Gastrocnemius medialis (tissue), 4 donors: ENCODE measurements at regions not wholly inside any gene's neighbourhood (a gene's known extent, or its start where the extent isn't known, plus 50 kb on each side); places are given as distances from the start of the nearest gene placed in this dataset.

Source experiments
- ATAC-seq, 2 donors: fragments of 150-250 bp; one replicate each; pipeline ENCODE4 v1.9.1; 2016
- DNase-seq, 2 donors: peaks; one replicate each; pipeline ENCODE4 v3.0.0-alpha.2; 2019
- H3K27ac ChIP-seq, 4 donors: fragments of 200-600 bp; sonication (generic); 1 replicate in 1 of 4; 2 replicates in 3 of 4; pipeline ENCODE4 v1.5.1; 2016 to 2018; ENCODE audit warnings: mild to moderate bottlenecking in 2 of 4, moderate library complexity in 1 of 4
- H3K27me3 ChIP-seq, 3 donors: fragments of 200-600 bp; sonication (generic) in 2 of 3; 1 replicate in 1 of 3; 2 replicates in 2 of 3; pipeline versions ENCODE4 v1.5.1 to v1.6.0; 2016 to 2019; ENCODE audit warnings: mild to moderate bottlenecking in 1 of 3, moderate library complexity in 1 of 3
- H3K36me3 ChIP-seq, 2 donors: fragments of 200-600 bp; sonication (generic) in 1 of 2; one replicate each; pipeline ENCODE4 v1.5.1; 2017 to 2018
- H3K4me1 ChIP-seq, 2 donors: fragments of 200-600 bp; sonication (generic) in 1 of 2; one replicate each; pipeline ENCODE4 v1.5.1; 2016 to 2017; ENCODE audit warnings: mild to moderate bottlenecking in 2 of 2
- H3K4me3 ChIP-seq, 4 donors: fragments of 200-600 bp; sonication (generic) in 3 of 4; 1 replicate in 1 of 4; 2 replicates in 3 of 4; pipeline ENCODE4 v1.5.1; 2016 to 2019; ENCODE audit warnings: mild to moderate bottlenecking in 2 of 4
- H3K9me3 ChIP-seq, 3 donors: fragments of 200-600 bp; sonication (generic) in 2 of 3; 1 replicate in 1 of 3; 2 replicates in 2 of 3; pipeline ENCODE4 v1.5.1; 2016 to 2019
- CTCF ChIP-seq, 5 experiments: fragments of 450-650 bp in 3 of 5; fragments of 200-600 bp in 2 of 5; sonication (generic) in 2 of 5; IDR thresholded peaks in 4 of 5; conservative IDR thresholded peaks in 1 of 5; 1 replicate in 4 of 5; 2 replicates in 1 of 5; pipeline ENCODE4 v1.5.1; 2016 to 2019; ENCODE audit warnings: antibody characterized with exemption in 5 of 5, mild to moderate bottlenecking in 3 of 5, moderate library complexity in 3 of 5
- POLR2A ChIP-seq, 2 donors: fragments of 450-650 bp; IDR thresholded peaks; one replicate each; pipeline ENCODE4 v1.6.1; 2017; ENCODE audit warnings: antibody characterized with exemption in 2 of 2, mild to moderate bottlenecking in 2 of 2, moderate library complexity in 2 of 2
- in situ Hi-C, 4 donors: fragments of 200-750 bp; cut with MboI; loops; one replicate each; pipeline versions ENCODE4 v1.15.0 to v1.8.0; 2017; ENCODE audit warnings: low sequenced_read_pairs in 4 of 4
- intact Hi-C: fragments of 100-400 bp; cut with DNase I; formaldehyde crosslinking; loops from one replicate; pipeline ENCODE4 v1.15.1; 2023; ENCODE audit warnings: low total_unique reads

GRCh38 chr11:114773541-114774338 is 95.4 kb downstream of the NXPE2 start:
- TF ChIP-seq CTCF (IDR thresholded peaks at IDR 0.05 in 4 of 5, conservative IDR thresholded peaks at IDR 0.05 in 1 of 5), result no peak
- no peak for TF ChIP-seq POLR2A (IDR thresholded peaks at IDR 0.05)
- H3K27me3 ChIP-seq, result no peaks in the 10 kb centered on the region
- ATAC-seq, result no peak
- no peak for DNase-seq
- peaks cover 0 to 4% of the 10 kb centered on the region in 2 donors for H3K4me1 ChIP-seq
- H3K9me3 ChIP-seq, result no peaks in the 10 kb centered on the region
- no peak overlapping the region for H3K4me3 ChIP-seq
- no peaks in the 10 kb centered on the region for H3K36me3 ChIP-seq
- in situ Hi-C loops (loop anchor here in 3 of 4 donors (10.0 to 25.0 kb wide), 3 partner anchors 181 to 761 kb away; no protein-coding TSS in a partner anchor), intact Hi-C loops (loop anchor here (10.0 kb wide), 1 partner anchor 181 kb away; no protein-coding TSS in a partner anchor)
- H3K27ac ChIP-seq, result no peak overlapping the region

DNA sequence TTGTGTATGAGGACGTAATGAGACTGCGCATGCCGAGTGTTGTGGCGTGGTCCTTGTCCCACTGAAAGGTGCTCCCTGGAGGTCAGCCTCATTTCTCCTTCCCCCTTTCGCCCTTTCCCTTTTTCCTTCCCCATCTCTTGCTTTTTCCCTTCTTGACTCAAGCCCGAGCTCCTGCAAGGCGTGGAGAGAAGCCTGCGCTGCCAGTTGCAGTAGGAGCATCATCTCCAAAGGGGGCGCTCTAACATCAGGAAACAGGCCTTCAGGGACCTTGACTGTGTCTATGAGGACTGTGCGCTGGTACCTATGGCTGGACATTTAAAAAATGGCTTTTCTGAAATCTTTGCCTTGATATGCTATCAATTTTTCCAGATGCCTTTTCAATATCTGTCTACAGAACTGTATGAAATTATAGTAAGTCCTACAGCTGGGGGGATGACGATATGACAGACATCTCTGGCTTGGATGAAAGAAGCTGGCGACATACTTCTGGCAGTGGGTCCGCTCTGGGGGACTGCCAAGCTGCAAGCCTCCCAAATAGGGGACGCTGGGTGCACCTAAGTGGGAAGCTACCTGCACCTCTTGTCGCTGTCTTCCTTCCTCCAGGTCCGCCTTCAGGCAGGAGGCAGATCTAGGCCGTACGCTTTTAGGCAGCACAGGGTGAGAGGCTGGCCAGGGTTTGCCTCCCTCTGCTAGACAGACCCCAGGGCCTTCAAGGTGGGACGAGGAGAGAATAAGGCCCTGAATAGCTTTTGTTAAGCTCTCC is 96.5 kb downstream of the NXPE2 start:
- Histone ChIP-seq H3K27ac (no peak overlapping the region), H3K4me3 (no peak overlapping the region), H3K36me3 (no peaks in the 10 kb centered on the region), H3K27me3 (no peaks in the 10 kb centered on the region), H3K9me3 (no peaks in the 10 kb centered on the region), H3K4me1 (peaks cover 0 to 4% of the 10 kb centered on the region in 2 donors)
- DNase-seq (peak in 1 of 2 donors; percentile 47), ATAC-seq (peak; percentile 68 to 77)
- TF ChIP-seq POLR2A (IDR thresholded peaks at IDR 0.05) (no peak), CTCF (IDR thresholded peaks at IDR 0.05 in 4 of 5, conservative IDR thresholded peaks at IDR 0.05 in 1 of 5) (peak; percentile 58 to 72 (median 70))
- intact Hi-C loops, result loop anchor here (10.0 kb wide), 1 partner anchor 180 kb away; no protein-coding TSS in a partner anchor
- in situ Hi-C loops, result loop anchor here in 3 of 4 donors (10.0 to 25.0 kb wide), 3 partner anchors 180 to 762 kb away; no protein-coding TSS in a partner anchor

DNA sequence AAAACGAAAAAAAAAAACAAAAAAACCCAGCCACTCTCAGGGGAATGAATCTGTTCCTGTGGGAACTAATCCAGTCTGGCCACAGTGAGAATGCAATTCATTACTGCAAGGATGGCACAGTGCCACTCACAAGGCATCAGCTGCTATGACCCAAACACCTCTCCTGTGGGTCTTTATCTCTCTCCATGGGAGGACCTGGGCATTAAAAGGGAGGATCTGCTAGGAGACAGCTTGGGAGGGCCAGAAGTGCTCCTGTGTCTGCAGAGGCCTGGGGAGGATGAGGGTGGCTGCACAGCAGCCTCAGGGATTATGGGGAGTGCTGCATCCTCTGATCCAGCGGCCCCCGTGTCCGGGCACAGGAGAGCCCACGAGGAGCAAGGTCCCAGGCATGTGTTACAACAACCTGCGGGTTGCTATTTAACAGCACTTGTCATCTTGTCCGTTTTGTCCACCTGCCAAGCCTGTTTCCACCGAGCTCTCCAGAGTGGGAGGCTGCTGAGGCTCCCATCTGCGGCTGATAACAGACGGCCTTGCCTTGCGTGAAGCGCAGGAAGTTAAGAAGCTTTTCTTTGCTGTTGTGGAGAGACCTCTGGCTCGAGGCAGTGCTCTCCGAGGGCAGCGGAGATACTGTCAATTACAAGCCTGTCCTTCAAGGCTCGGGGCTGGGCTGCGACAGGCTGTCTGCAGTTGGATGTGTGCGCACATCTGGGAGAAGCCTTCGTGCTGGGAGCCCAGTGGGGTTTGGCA is 97.7 kb downstream of the NXPE2 start:
- ATAC-seq (no peak), DNase-seq (no peak)
- H3K4me3 ChIP-seq, result no peak overlapping the region
- no peak for TF ChIP-seq POLR2A (IDR thresholded peaks at IDR 0.05)
- TF ChIP-seq CTCF (IDR thresholded peaks at IDR 0.05 in 4 of 5, conservative IDR thresholded peaks at IDR 0.05 in 1 of 5), result no peak
- H3K9me3 ChIP-seq, result no peaks in the 10 kb centered on the region
- no peak overlapping the region for H3K27ac ChIP-seq
- no peaks in the 10 kb centered on the region for H3K27me3 ChIP-seq
- peaks cover 0 to 4% of the 10 kb centered on the region in 2 donors for H3K4me1 ChIP-seq
- in situ Hi-C loops (loop anchor here in 1 of 4 donors (10.0 kb wide), 1 partner anchor 179 kb away; no protein-coding TSS in a partner anchor), intact Hi-C loops (loop anchor here (10.0 kb wide), 1 partner anchor 179 kb away; no protein-coding TSS in a partner anchor)
- H3K36me3 ChIP-seq, result no peaks in the 10 kb centered on the region

- in situ Hi-C loops (loop anchor here in 1 of 4 donors (10.0 kb wide), 1 partner anchor 178 kb away; no protein-coding TSS in a partner anchor), intact Hi-C loops (loop anchor here (10.0 kb wide), 1 partner anchor 178 kb away; no protein-coding TSS in a partner anchor)
- TF ChIP-seq CTCF (IDR thresholded peaks at IDR 0.05 in 4 of 5, conservative IDR thresholded peaks at IDR 0.05 in 1 of 5), result no peak
- TF ChIP-seq POLR2A (IDR thresholded peaks at IDR 0.05), result no peak
- no peak for DNase-seq
- Histone ChIP-seq H3K27me3 (no peaks in the 10 kb centered on the region), H3K4me1 (peaks cover 0 to 4% of the 10 kb centered on the region in 2 donors), H3K9me3 (no peaks in the 10 kb centered on the region), H3K27ac (no peak overlapping the region), H3K4me3 (no peak overlapping the region), H3K36me3 (no peaks in the 10 kb centered on the region)
- no peak for ATAC-seq
These were observed 98.6 kb downstream of the NXPE2 start for GRCh38 chr11:114776956-114777355.
